OCI-LY7 (cell line): ENCODE measurements at regions not wholly inside any gene's neighbourhood (a gene's known extent, or its start where the extent isn't known, plus 50 kb on each side); places are given as distances from the start of the nearest gene placed in this dataset.

ENCODE experiments used
- BruUV-seq: library from RNA; stranded (reverse); fragments of 400-500 nt; replicated peaks from 2 replicates; lab custom pipeline; 2021; lab: Mats Ljungman, UMichigan
- CTCF ChIA-PET: fragments of 300-600 bp; sonication (Branson Sonifier 250); formaldehyde crosslinking; loops from one replicate; lab custom pipeline; 2022; ENCODE audit warnings: antibody characterized with exemption; ENCODE audit not compliant: unreplicated experiment; lab: Charles Lee
- POLR2A ChIA-PET: fragments of 300-600 bp; sonication (Branson Sonifier 250); formaldehyde crosslinking; loops from one replicate; lab custom pipeline; 2022; ENCODE audit warnings: antibody characterized with exemption; lab: Charles Lee
- DNase-seq: peaks from one replicate; pipeline ENCODE4 v3.0.0-alpha.2; 2015; ENCODE audit warnings: low spot score
- H2AFZ ChIP-seq: fragments of 200-600 bp; sonication (generic), shearing (Covaris generic); 2 replicates; pipeline ENCODE4 v1.6.1; 2014; ENCODE audit warnings: mild to moderate bottlenecking, antibody characterized with exemption, low read length, moderate library complexity
- H3K27ac ChIP-seq: fragments of 200-600 bp; sonication (generic); 2 replicates; pipeline ENCODE4 v1.5.1; 2014; ENCODE audit warnings: mixed run types, low read depth, mild to moderate bottlenecking, moderate library complexity, low read length, inconsistent platforms; ENCODE audit not compliant: poor library complexity, severe bottlenecking
- H3K36me3 ChIP-seq: fragments of 200-600 bp; sonication (generic); 2 replicates; pipeline ENCODE4 v1.6.1; 2014; ENCODE audit warnings: mild to moderate bottlenecking, antibody characterized with exemption, low read length, moderate library complexity, mixed read lengths; ENCODE audit not compliant: insufficient read depth
- H3K4me1 ChIP-seq: fragments of 200-600 bp; sonication (generic); 2 replicates; pipeline ENCODE4 v1.5.1; 2014; ENCODE audit warnings: mild to moderate bottlenecking, low read length; ENCODE audit not compliant: insufficient read depth, poor library complexity, severe bottlenecking
- H3K4me2 ChIP-seq: fragments of 200-600 bp; sonication (generic); 2 replicates; pipeline ENCODE4 v1.6.1; 2014; ENCODE audit warnings: mild to moderate bottlenecking, low read length
- H3K4me3 ChIP-seq: fragments of 200-600 bp; sonication (generic); 2 replicates; pipeline ENCODE4 v1.5.1; 2014; ENCODE audit warnings: mild to moderate bottlenecking, low read depth, low read length; ENCODE audit not compliant: poor library complexity, severe bottlenecking
- H3K79me2 ChIP-seq: fragments of 200-600 bp; sonication (generic); 2 replicates; pipeline ENCODE4 v1.6.1; 2016; ENCODE audit warnings: low read depth, mild to moderate bottlenecking, low read length, moderate library complexity, mixed read lengths; ENCODE audit not compliant: insufficient read depth
- H3K9me2 ChIP-seq: fragments of 200-600 bp; sonication (generic); 2 replicates; pipeline ENCODE4 v1.6.1; 2016; ENCODE audit warnings: mild to moderate bottlenecking, low read length, mixed read lengths; ENCODE audit not compliant: insufficient read depth
- H3K9me3 ChIP-seq: fragments of 200-600 bp; sonication (generic); 2 replicates; pipeline ENCODE4 v1.6.1; 2014; ENCODE audit warnings: mild to moderate bottlenecking, mixed run types, low read length, mixed read lengths
- H4K20me1 ChIP-seq: fragments of 200-600 bp; sonication (generic); 2 replicates; pipeline ENCODE4 v1.6.1; 2014; ENCODE audit warnings: mild to moderate bottlenecking, antibody characterized with exemption, low read length, moderate library complexity, mixed read lengths; ENCODE audit not compliant: insufficient read depth
- EZH2phosphoT487 ChIP-seq: fragments of 200-600 bp; sonication (generic); IDR thresholded peaks from 2 replicates; pipeline ENCODE4 v1.6.1; 2018; ENCODE audit warnings: low read depth, borderline replicate concordance, mild to moderate bottlenecking, mixed run types, antibody characterized with exemption, low read length, moderate library complexity, mixed read lengths
- intact Hi-C: fragments of 100-400 bp; cut with micrococcal nuclease; formaldehyde crosslinking; loops from one replicate; pipeline ENCODE4 v1.10.0; 2022; ENCODE audit not compliant: unreplicated experiment
- TF ChIP-seq, protein P1 (sequence below): fragments of 200-600 bp; sonication (generic); conservative IDR thresholded peaks from 2 replicates; pipeline ENCODE4 v1.5.1; 2014; ENCODE audit warnings: mild to moderate bottlenecking, antibody characterized with exemption, low read length, moderate library complexity, mixed read lengths

DNA sequence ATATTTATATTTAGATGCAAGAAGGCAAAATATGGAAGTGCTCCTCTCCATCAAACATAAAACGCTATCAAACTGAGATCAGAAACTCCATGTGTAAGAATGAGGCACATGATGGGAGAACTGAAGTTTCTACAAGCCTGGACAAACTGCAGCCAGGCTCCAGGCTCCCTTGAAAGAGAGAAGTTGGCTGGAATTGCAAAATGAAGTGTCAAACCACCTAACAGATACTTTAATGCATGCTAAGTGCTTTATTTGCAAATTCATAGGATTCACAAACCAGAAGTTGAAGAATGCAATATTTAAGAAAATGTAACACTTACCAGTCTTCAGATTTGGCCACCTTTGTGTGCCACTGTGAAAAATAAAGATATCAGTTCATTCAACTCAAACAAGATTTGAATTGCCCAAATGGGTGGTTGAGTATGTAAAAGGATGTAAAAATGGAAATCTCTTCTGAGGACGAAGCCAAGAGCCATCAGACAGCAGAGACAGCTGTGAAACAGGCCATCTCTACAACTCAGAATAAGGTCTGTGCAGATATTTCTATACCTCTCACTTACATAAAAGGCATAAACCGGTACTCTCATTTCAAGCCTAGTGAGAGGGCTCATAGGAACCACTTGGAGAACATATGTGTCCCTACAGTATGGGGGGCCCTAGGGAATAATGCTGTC lies 87.0 kb downstream of the DPPA2 start:
- Histone ChIP-seq H3K4me1 (no peaks in the 10 kb centered on the region), H3K4me3 (no peak overlapping the region), H3K27ac (no peak overlapping the region), H2AFZ (no peak overlapping the region), H3K9me2 (no peaks in the 10 kb centered on the region), H3K36me3 (no peaks in the 10 kb centered on the region), H4K20me1 (no peaks in the 10 kb centered on the region), H3K9me3 (no peaks in the 10 kb centered on the region), H3K79me2 (no peaks in the 10 kb centered on the region), H3K4me2 (no peak overlapping the region)
- no TSS peak for BruUV-seq
- no peak for DNase-seq
- TF ChIP-seq, protein P1, sequence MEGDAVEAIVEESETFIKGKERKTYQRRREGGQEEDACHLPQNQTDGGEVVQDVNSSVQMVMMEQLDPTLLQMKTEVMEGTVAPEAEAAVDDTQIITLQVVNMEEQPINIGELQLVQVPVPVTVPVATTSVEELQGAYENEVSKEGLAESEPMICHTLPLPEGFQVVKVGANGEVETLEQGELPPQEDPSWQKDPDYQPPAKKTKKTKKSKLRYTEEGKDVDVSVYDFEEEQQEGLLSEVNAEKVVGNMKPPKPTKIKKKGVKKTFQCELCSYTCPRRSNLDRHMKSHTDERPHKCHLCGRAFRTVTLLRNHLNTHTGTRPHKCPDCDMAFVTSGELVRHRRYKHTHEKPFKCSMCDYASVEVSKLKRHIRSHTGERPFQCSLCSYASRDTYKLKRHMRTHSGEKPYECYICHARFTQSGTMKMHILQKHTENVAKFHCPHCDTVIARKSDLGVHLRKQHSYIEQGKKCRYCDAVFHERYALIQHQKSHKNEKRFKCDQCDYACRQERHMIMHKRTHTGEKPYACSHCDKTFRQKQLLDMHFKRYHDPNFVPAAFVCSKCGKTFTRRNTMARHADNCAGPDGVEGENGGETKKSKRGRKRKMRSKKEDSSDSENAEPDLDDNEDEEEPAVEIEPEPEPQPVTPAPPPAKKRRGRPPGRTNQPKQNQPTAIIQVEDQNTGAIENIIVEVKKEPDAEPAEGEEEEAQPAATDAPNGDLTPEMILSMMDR: no peak
- no peak for TF ChIP-seq EZH2phosphoT487
- CTCF ChIA-PET: no interaction called here
- intact Hi-C loops: no loop called here
- POLR2A ChIA-PET: no interaction called here

DNA sequence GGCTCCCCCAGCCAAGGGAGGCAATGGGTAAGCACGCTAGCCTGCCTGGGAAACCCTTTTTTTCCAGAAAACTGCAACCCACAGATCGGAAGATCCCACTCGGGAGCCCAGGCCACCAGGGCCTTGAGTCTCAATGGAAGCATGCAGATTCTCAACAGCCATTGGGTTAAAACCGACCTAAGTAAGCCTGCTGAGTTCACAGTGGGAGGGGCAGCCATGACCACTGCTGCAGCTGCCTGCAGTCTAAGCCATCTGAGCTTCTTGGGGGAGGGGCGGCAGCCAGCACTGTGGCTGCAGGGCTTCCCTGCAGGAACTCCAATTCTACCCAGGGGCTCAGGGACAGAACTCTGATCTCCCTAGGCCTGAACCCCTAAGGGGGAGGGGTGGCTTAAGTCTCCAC lies 82.0 kb downstream of the DPPA2 start:
- no peaks in the 10 kb centered on the region for H3K4me1 ChIP-seq
- H4K20me1 ChIP-seq: no peaks in the 10 kb centered on the region
- no peak overlapping the region for H3K4me2 ChIP-seq
- POLR2A ChIA-PET: no interaction called here
- H2AFZ ChIP-seq: no peak overlapping the region
- H3K27ac ChIP-seq: no peak overlapping the region
- no peaks in the 10 kb centered on the region for H3K36me3 ChIP-seq
- DNase-seq: no peak
- no peak for TF ChIP-seq EZH2phosphoT487
- TF ChIP-seq, protein P1: no peak
- H3K9me2 ChIP-seq: no peaks in the 10 kb centered on the region
- H3K79me2 ChIP-seq: no peaks in the 10 kb centered on the region
- no peak overlapping the region for H3K4me3 ChIP-seq
- H3K9me3 ChIP-seq: no peaks in the 10 kb centered on the region
- no TSS peak for BruUV-seq
- intact Hi-C loops: no loop called here
- CTCF ChIA-PET: no interaction called here

DNA sequence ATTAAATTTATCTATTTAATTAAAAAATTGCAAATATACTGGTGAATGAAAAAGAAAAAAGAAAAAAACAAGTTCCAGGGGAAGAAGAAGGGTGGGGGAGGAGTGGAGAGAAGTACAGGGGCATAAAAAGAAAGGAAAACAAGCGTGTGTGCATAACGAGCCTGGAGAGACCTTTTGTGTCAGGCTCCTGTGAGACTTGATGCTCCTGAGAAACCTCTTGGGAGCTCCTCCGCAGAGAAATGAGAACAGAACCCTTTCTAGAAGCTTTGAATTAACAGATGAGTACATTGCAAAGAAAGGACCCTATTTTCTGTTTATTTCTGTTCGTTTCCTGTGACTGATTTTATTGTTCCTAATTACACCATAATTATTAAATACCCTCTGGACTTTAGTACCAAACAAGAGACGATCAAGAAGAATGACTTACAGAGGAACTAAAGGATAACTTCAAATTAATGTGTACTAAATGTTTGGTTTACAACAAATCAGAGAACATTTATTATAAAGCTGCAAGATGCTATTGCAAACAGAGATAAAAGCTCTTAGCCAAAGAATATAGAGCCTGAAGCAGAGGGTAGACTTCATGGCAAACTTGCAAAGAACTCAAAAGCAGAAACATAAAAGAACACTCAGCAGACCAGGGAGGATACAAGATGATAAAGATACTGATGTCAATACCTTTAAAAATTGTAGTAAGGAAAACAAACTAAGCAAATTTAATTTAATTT lies 74.7 kb downstream of the DPPA2 start:
- intact Hi-C loops: no loop called here
- DNase-seq: no peak
- BruUV-seq: no TSS peak
- POLR2A ChIA-PET: no interaction called here
- Histone ChIP-seq H3K9me2 (no peaks in the 10 kb centered on the region), H3K4me3 (no peak overlapping the region), H3K79me2 (no peaks in the 10 kb centered on the region), H3K27ac (no peak overlapping the region), H3K9me3 (no peaks in the 10 kb centered on the region), H3K4me2 (no peak overlapping the region), H3K4me1 (no peaks in the 10 kb centered on the region), H4K20me1 (no peaks in the 10 kb centered on the region), H2AFZ (no peak overlapping the region), H3K36me3 (no peaks in the 10 kb centered on the region)
- CTCF ChIA-PET: no interaction called here
- TF ChIP-seq, protein P1: no peak
- TF ChIP-seq EZH2phosphoT487: no peak
